Stimulated activated CD4-positive, alpha-beta T cell treated with anti-CD3 and anti-CD28 coated beads, Interleukin-15, amount 100 ng/mL, for 48 hours (primary cell): ENCODE measurements at regions not wholly inside any gene's neighbourhood (a gene's known extent, or its start where the extent isn't known, plus 50 kb on each side); places are given as distances from the start of the nearest gene placed in this dataset.
"Not testable (repeated sequence)": the region's sequence is repeated elsewhere in the genome, so short reads cannot be mapped to it uniquely, and the experiment has no call there.

Experiments
- DNase-seq, 2 donors: peaks; one replicate each; pipeline ENCODE4 v3.0.0-alpha.2; 2020; ENCODE audit warnings: low read depth in 2 of 2

- no peak for DNase-seq
These were observed 327.2 kb downstream of the SOX9 start for GRCh38 chr17:72448019-72448418.

- DNase-seq: no peak
These were observed 331.7 kb downstream of the SOX9 start for GRCh38 chr17:72452286-72453173.

GRCh38 chr17:72454342-72454741 is 333.5 kb downstream of the SOX9 start:
- no peak for DNase-seq

GRCh38 chr17:72455562-72455961 is 334.7 kb downstream of the SOX9 start:
- DNase-seq: no peak

DNA sequence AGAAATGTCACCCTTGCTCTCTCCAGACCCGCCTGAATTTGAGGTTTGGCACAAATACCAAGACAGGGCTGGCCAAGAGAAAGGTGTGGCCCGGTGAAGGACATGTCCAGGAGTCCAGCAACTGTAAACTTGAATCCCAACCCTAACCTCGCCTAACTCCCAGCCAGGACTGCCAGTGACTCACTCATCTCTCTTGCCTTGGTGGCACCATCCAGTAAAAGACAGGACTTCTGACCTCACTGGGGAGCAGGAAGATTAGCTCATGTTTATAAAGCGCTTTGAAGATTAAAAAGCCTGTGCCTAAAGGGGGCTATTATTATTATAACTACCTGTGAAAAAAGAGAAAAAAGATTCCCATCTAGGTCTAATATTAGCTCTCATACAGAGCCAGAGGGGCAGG is 335.3 kb downstream of the SOX9 start:
- DNase-seq: no peak

DNA sequence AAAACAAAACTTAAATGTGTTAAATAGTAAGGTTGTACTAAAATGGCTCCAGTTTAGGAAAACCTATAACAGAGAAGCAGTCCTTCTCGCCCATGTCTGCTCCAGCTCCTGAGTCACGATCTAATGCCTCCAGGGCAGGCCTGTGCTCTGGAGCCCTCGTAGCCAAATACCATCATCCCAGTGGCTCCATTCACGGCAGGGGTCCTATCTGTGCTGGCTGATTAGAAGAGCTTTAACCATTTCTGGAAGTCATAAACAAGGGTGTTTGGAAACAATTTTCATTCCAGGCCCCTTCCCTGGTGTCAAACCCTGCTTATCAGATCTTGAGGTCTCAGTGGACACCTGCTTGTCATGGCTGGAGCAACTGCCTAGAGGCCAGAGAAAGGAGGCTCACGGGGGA is 336.9 kb downstream of the SOX9 start:
- DNase-seq: no peak

GRCh38 chr17:72458301-72458700 is 337.5 kb downstream of the SOX9 start:
- no peak for DNase-seq

DNA sequence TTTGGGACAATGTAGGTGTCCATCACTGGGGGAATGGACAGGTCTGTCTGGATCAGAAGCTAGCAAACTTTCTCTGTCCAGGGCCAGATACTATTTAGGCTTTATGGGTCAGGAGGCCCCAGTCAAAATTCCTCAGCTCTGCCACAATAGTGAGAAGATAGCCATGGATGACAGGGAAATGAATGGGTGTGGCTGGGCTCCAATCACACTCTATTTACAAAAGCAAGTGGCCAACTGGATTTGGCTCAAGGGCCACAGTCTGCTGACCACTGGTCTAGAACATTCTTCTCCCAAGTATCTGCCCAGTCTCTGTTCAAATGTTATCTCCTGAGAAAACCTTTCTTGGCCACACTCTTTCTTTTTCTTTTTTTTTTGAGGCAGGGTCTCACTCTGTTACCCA is 339.9 kb downstream of the SOX9 start:
- DNase-seq: no peak

DNA sequence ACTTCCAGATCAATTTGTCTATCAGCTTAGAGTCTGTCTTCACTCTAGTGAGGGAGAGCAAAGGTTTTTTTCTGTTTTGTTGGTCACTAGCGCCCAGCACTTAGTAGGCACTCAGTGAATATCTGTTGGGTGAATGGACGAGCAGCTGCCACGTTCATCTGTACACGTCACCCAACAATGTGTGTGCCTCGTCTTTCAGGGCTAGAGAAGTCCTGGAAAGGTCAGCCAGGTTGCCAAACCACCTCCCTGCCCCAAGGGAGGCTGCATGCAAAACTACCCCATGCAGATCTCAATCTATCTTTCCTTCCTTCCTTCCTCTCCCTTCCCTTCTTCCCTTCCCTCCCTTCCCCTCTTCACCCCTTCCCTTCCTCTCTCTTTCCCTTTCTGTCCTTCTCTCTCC is 340.9 kb downstream of the SOX9 start:
- DNase-seq: no peak

DNA sequence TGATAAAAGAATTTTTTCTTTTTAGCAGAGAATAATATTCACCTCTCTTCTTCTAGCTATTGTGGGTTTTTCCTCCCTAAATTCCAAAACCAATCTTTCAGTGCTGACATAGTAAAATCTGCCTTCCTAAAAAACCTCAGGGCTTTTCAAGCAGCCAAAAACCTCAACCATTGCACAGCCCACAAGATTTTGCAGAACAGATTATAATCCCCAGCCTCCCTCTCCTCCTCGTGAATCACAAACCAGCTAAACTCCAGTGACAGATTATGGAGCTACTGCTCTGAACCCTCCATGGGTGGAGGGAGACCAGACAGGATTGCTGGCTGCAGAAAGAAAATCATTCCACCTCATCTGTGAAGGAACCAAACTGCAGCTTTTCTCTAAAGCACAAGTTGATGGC is 341.6 kb downstream of the SOX9 start:
- no peak for DNase-seq

GRCh38 chr17:72462814-72463213 is 342.0 kb downstream of the SOX9 start:
- no peak for DNase-seq

DNA sequence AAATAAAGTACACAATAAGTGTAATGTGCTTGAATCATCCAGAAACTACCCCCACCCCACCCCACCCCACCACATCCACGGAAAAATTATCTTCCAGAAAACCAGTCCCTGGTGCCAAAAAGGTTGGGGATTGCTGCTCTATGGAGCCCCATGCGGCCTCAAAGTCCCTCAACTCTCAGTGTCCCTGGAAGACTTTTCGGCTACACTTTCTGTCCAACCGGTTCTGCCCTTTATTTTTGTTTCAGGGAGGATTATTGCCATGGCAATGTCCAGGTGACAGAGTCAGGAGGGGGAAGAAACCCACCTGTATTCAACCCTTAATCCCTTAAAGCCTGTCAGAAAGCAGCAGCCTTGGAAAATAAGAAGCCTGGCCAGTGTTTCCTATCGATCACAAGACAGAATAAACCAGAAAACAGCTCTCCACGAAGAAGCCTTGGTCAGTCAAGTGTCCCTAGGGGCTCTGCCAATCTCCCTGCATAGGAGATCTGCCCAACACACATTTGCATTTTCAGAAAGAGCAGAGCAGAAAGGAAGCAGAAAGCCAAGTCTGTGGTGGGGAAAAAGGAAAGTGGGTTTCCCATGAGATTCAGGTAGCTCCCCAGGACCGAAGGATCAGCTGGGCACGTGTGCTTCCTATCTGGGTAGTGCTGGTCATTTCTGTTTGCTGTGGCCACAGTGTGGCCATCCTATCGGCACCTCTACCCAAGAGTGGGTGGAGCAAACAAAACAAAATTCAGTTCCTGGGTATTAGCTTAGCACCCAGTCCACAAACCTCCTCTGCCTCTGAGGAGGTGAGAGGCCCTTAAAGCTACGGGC is 342.7 kb downstream of the SOX9 start:
- DNase-seq: no peak

DNA sequence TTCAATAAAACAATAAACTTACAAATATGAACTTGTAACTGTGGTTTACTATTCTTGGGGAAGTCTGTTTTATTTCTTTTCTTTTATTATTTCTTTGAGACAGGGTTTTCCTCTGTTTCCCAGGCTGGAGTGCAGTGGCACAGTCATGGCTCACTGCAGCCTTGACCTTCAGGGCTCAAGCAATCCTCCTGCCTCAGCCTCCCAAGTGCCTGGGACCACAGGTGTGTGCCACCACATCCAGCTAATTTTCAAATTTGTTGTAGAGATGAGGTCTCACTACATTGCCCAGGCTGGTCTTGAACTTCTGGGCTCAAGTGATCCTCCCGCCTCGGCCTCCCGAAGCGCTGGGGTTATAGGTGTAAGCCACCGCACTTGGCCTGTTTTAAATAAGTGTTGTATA is 343.4 kb downstream of the SOX9 start:
- not testable (repeated sequence) for DNase-seq

DNA sequence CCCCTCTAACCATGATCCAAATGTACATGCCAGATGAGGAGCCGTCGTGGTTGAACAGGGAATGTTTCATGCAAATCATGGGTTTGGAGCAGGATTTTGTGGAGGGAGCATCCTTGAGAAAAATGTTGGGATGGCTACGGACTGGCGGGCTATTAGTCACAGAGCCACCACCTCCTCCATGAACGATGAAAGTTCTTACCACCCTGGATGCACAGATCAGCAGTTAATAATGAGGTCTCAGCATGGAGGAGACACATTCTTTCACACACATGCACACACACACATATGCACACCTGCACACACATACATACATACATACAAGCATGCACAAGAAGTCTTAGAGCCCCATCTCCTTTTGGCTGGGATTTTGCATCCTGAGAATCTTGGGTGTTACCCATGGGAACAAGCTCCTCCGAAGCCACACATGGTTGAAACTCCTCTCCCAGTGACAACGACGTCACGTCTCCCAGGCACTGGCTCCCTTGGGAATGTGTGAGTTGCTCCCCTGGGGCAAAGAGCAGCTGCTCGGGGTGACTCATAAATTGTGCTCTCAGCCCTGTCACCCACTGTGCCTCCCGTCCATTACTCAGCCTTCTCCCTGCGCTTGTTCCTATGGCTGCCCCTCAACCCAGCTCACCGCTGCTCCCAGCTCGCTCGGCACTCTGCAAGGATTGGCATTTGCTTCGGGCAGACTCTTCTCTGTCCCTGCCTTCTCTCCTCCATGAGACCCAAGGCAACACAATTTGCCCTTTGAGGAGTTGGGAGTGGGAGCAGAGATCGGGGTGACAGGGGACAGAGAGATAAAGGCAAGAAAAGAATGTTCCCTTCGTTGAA is 344.6 kb downstream of the SOX9 start:
- no peak for DNase-seq

- no peak for DNase-seq
These were observed 345.4 kb downstream of the SOX9 start for GRCh38 chr17:72466199-72466598.

- DNase-seq: no peak
These were observed 345.8 kb downstream of the SOX9 start for GRCh38 chr17:72466606-72467005.

GRCh38 chr17:72467841-72468653 is 347.2 kb downstream of the SOX9 start:
- no peak for DNase-seq

DNA sequence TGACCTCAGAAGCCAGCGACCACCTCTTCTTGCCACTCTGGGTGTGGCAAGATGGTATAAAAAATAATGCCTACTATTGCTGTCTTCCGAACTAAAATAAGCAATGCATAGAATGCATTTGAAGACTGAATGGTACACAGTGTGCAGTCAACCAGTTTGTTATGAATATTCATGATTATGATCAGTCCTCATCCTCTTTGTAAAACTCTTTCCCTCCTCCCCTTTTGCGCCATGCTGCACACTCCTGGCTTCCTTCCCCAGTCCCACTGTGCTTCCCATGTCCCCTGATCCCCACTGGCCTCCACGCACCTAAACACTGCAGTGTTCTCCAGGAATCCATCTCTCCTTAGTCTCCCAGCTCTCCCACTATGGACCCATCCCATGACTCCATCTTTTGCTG is 348.0 kb downstream of the SOX9 start:
- DNase-seq: no peak

DNA sequence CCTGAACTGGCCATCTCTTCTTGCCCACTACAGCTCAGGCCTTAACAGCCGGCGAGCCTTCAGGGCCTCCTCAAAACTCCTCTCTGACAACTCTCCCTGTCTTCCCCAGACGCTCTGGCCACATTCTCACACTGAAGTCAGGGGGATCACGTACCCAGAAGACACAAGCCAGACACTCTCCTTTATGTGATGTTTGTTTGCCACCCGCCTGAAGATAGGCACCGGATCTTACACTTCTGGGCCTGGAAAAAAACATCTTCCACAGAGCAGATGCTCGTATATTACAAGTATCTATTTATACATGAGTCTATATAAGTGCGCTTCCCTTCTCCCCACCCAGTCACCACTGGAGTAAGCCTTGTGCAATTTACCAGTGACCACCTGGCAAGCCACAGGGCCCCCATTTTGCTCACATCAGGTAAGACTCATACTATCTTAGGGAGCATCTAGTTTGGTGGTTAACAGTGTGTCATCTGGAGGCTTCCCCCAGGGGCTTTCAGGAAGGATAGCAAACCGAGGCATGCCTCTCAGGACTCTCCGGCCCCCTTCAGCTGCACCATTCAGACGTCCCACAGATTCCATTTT is 349.4 kb downstream of the SOX9 start:
- no peak for DNase-seq

GRCh38 chr17:72470734-72471133 is 349.9 kb downstream of the SOX9 start:
- DNase-seq: no peak

- DNase-seq: no peak
These were observed 350.5 kb downstream of the SOX9 start for GRCh38 chr17:72471296-72471695.
